ENCODE measurements at regions not wholly inside any gene's neighbourhood (a gene's known extent, or its start where the extent isn't known, plus 50 kb on each side); places are given as distances from the start of the nearest gene placed in this dataset.

- H3K18ac ChIP-seq (ENCODE audit: insufficient read length, low read depth, low read length) = no peak overlapping the region
These were observed 2203.8 kb downstream of the LRRC4C start for GRCh38 chr11:39255648-39256047.

More at GRCh38 chr11:39255648-39256047, 2203.8 kb downstream of the LRRC4C start:
- no peak overlapping the region for H2BK5ac ChIP-seq (ENCODE audit: insufficient read length, low read length)
- H3K4me1 ChIP-seq (ENCODE audit: insufficient read depth, low read length) = no peaks in the 10 kb centered on the region
- H3K4me2 ChIP-seq (ENCODE audit: insufficient read depth, insufficient read length, low read length) = no peak overlapping the region
- no peak overlapping the region for H4K91ac ChIP-seq (ENCODE audit: insufficient read length, low read depth, low read length)
- H2AFZ ChIP-seq (ENCODE audit: low read length) = no peak overlapping the region
- no peak overlapping the region for H3T11ph ChIP-seq (ENCODE audit: low read length)
- no peak overlapping the region for H2AK5ac ChIP-seq (ENCODE audit: insufficient read length, low read length)
- no peak overlapping the region for H2BK20ac ChIP-seq (ENCODE audit: low read depth, low read length, poor library complexity, severe bottlenecking)
- H2BK120ac ChIP-seq (ENCODE audit: low read depth, low read length, poor library complexity, severe bottlenecking) = no peak overlapping the region
- no peak overlapping the region for H3K27ac ChIP-seq (ENCODE audit: insufficient read length, low read depth, low read length)
- H3K9ac ChIP-seq (ENCODE audit: extremely low read depth, insufficient read length, low read length) = no peak overlapping the region
- H3K79me1 ChIP-seq (ENCODE audit: insufficient read depth, low read depth, low read length, poor library complexity, severe bottlenecking) = no peaks in the 10 kb centered on the region
- H3K9me3 Mint-ChIP-seq = peaks cover 31 to 35% of the 10 kb centered on the region in 2 experiments
- DNase-seq = no peak
- H3K27me3 Mint-ChIP-seq (ENCODE audit: low read depth) = no peaks in the 10 kb centered on the region; the same call in 1 of the 2 replicates
- H3K4ac ChIP-seq (ENCODE audit: low read depth, low read length) = no peak overlapping the region
- H4K5ac ChIP-seq (ENCODE audit: insufficient read length, low read depth, low read length) = no peak overlapping the region
- no peak overlapping the region for H2BK12ac ChIP-seq (ENCODE audit: insufficient read length, low read depth, low read length)
- H3K9me3 ChIP-seq (ENCODE audit: control insufficient read depth, low read depth, low read length) = no peaks in the 10 kb centered on the region
- peaks cover 15 to 25% (median 18%) of the 10 kb centered on the region in 3 experiments for H3K36me3 Mint-ChIP-seq (ENCODE audit: insufficient read depth in 1 of 3, low read depth in 3 of 3)
- H2BK15ac ChIP-seq (ENCODE audit: low read depth, low read length) = no peak overlapping the region
- no peaks in the 10 kb centered on the region for H3K27me3 ChIP-seq (ENCODE audit: insufficient read depth, low read length)
- H4K20me1 ChIP-seq (ENCODE audit: control insufficient read depth, insufficient read depth, insufficient read length) = no peaks in the 10 kb centered on the region
- H3K14ac ChIP-seq (ENCODE audit: insufficient read depth, low read length) = no peak overlapping the region
- H3K4me1 Mint-ChIP-seq = no peaks in the 10 kb centered on the region
- WGBS (ENCODE audit: extremely low coverage, insufficient read length, low lambda C conversion rate) = no CpG with 5 or more reads among the region's 1 CpG
- H3K23me2 ChIP-seq (ENCODE audit: insufficient read length, low read depth, low read length, poor library complexity, severe bottlenecking) = no peaks in the 10 kb centered on the region
- H3K27ac Mint-ChIP-seq = no peak overlapping the region
- TF ChIP-seq CTCF (conservative IDR thresholded peaks at IDR 0.05) = no peak
- H3K79me2 ChIP-seq (ENCODE audit: insufficient read depth, low read length) = no peaks in the 10 kb centered on the region
- no peak overlapping the region for H3K56ac ChIP-seq (ENCODE audit: insufficient read length, low read depth, low read length)
- no peak overlapping the region for H4K8ac ChIP-seq (replicated peaks; ENCODE audit: insufficient read length, low read depth, low read length)
- no peak overlapping the region for H3K4me3 Mint-ChIP-seq
- H3K23ac ChIP-seq (ENCODE audit: insufficient read length, low read depth, low read length) = no peak overlapping the region
